NB4 (cell line): ENCODE measurements at regions not wholly inside any gene's neighbourhood (a gene's known extent, or its start where the extent isn't known, plus 50 kb on each side); places are given as distances from the start of the nearest gene placed in this dataset.

ENCODE experiments used
- POLR2A ChIP-seq: IDR thresholded peaks from 2 replicates; pipeline ENCODE4 v1.6.1; 2011; ENCODE audit warnings: mild to moderate bottlenecking; ENCODE audit not compliant: insufficient read length; ENCODE audit errors: extremely low read depth
- TF ChIP-seq, protein P1 (sequence below): IDR thresholded peaks from one replicate; pipeline ENCODE4 v1.5.1; 2012; ENCODE audit warnings: low read depth, low read length

DNA sequence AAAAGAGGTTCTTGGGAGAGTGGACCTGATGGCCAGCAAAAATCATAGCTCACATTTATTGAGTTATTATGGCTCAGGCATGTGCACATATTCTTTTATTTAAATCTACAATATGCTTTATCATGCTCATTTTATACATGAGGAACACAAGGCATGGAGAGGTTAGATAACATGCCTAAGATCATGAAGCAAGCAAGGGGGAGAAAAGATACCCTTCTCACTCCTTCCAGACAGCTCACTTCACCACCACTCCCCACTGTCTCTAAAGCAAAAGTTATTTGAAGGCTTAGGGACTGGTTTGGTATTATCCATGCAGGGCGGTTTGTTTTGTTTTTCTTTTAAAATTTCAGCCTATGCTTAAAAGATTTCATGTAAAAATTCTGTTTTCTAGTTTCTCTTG is 59.0 kb upstream of the PDE8B start:
- TF ChIP-seq, protein P1, sequence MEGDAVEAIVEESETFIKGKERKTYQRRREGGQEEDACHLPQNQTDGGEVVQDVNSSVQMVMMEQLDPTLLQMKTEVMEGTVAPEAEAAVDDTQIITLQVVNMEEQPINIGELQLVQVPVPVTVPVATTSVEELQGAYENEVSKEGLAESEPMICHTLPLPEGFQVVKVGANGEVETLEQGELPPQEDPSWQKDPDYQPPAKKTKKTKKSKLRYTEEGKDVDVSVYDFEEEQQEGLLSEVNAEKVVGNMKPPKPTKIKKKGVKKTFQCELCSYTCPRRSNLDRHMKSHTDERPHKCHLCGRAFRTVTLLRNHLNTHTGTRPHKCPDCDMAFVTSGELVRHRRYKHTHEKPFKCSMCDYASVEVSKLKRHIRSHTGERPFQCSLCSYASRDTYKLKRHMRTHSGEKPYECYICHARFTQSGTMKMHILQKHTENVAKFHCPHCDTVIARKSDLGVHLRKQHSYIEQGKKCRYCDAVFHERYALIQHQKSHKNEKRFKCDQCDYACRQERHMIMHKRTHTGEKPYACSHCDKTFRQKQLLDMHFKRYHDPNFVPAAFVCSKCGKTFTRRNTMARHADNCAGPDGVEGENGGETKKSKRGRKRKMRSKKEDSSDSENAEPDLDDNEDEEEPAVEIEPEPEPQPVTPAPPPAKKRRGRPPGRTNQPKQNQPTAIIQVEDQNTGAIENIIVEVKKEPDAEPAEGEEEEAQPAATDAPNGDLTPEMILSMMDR = no peak
- TF ChIP-seq POLR2A = no peak
